ENCODE measurements at regions not wholly inside any gene's neighbourhood (a gene's known extent, or its start where the extent isn't known, plus 50 kb on each side); places are given as distances from the start of the nearest gene placed in this dataset.

GRCh38 chr5:3925022-3925421, 329.4 kb downstream of the IRX1 start:
- Histone ChIP-seq H3K4me3 (no peak overlapping the region), H3K4me1 (no peaks in the 10 kb centered on the region), H3K9me3 (no peaks in the 10 kb centered on the region; the same call in 2 of the 3 replicates), H3K27ac (no peak overlapping the region), H3K4me2 (no peak overlapping the region)
- FAIRE-seq, result no peak
- DNase-seq (ENCODE audit: low read depth in 1 of 2, low spot score in 1 of 2), result no peak
- CTCF ChIA-PET, result no interaction called here
- 2% methylated on average over 4 of the region's 7 CpGs for WGBS (ENCODE audit: missing lambda C conversion rate)
- ATAC-seq, result no peak
- POLR2A ChIA-PET, result no interaction called here
- TF ChIP-seq FOSL2 (IDR thresholded peaks at IDR 0.05), result no peak
- no peak for TF ChIP-seq FOSL2 (CRISPR knock-in tag; IDR thresholded peaks at IDR 0.05)
- TF ChIP-seq MAFK (IDR thresholded peaks at IDR 0.05; ENCODE audit: partially characterized antibody), result no peak
- TF ChIP-seq TP53 (CRISPR knock-in tag; IDR thresholded peaks at IDR 0.05), result no peak
- no peak for TF ChIP-seq EP300 (IDR thresholded peaks at IDR 0.05)
- no peak for TF ChIP-seq USF2 (IDR thresholded peaks at IDR 0.05)
- no peak for TF ChIP-seq EHMT2 (IDR thresholded peaks at IDR 0.05; ENCODE audit: low read depth)
- TF ChIP-seq MYC (IDR thresholded peaks at IDR 0.05; ENCODE audit: borderline replicate concordance, low read length), result no peak
- no peak for TF ChIP-seq CBX8 (IDR thresholded peaks at IDR 0.05)
- TF ChIP-seq NPAS2 (CRISPR knock-in tag; IDR thresholded peaks at IDR 0.05; ENCODE audit: borderline replicate concordance), result no peak
- no peak for TF ChIP-seq PBX3 (IDR thresholded peaks at IDR 0.05)

- DNase-seq (ENCODE audit: low read depth in 1 of 2, low spot score in 1 of 2), result no peak
- no peak for ATAC-seq
- no peak overlapping the region for H3K4me3 ChIP-seq
- TF ChIP-seq HMGXB4 (CRISPR knock-in tag; IDR thresholded peaks at IDR 0.05; ENCODE audit: borderline replicate concordance) (no peak), CTCF (IDR thresholded peaks at IDR 0.05) (no peak), BHLHE40 (IDR thresholded peaks at IDR 0.05; ENCODE audit: low read depth, low read length) (no peak), USF2 (IDR thresholded peaks at IDR 0.05) (no peak), FOSL2 (IDR thresholded peaks at IDR 0.05) (no peak), FOSL2 (CRISPR knock-in tag; IDR thresholded peaks at IDR 0.05) (no peak), MAX (IDR thresholded peaks at IDR 0.05) (no peak), KDM1A (IDR thresholded peaks at IDR 0.05; ENCODE audit: low read depth) (no peak), JUNB (IDR thresholded peaks at IDR 0.05) (no peak), TFCP2L1 (CRISPR knock-in tag; IDR thresholded peaks at IDR 0.05) (no peak)
- H3K4me1 ChIP-seq, result no peaks in the 10 kb centered on the region
- no peaks in the 10 kb centered on the region for H3K9me3 ChIP-seq
- no peak overlapping the region for H3K27ac ChIP-seq
- no peak for FAIRE-seq
- ChIA-PET POLR2A (no interaction called here), CTCF (no interaction called here)
- WGBS (ENCODE audit: missing lambda C conversion rate), result 1% methylated on average over 8 of the region's 8 CpGs
- H3K4me2 ChIP-seq, result no peak overlapping the region
These were observed 330.3 kb downstream of the IRX1 start for GRCh38 chr5:3925935-3926334.

- CTCF ChIA-PET, result interaction anchor here (0.6 kb wide), 1 partner anchor 373 kb away, joined by 3 read pairs; no protein-coding TSS in a partner anchor
- TF ChIP-seq CHD4 (IDR thresholded peaks at IDR 0.05; ENCODE audit: borderline replicate concordance), result no peak
- no peak for TF ChIP-seq RAD21 (conservative IDR thresholded peaks at IDR 0.05 in 1 of 2, IDR thresholded peaks at IDR 0.05 in 1 of 2)
- no peak for TF ChIP-seq SMC3 (IDR thresholded peaks at IDR 0.05)
- TF ChIP-seq HDAC2 (IDR thresholded peaks at IDR 0.05), result no peak
- H3K9me3 ChIP-seq, result no peaks in the 10 kb centered on the region
- DNase-seq (ENCODE audit: low read depth in 1 of 2, low spot score in 1 of 2) (no peak), ATAC-seq (no peak), FAIRE-seq (no peak)
- POLR2A ChIA-PET, result no interaction called here
- H3K4me3 ChIP-seq, result no peak overlapping the region
- no peak overlapping the region for H3K4me2 ChIP-seq
- no peaks in the 10 kb centered on the region for H3K4me1 ChIP-seq
- H3K27ac ChIP-seq, result no peak overlapping the region
- WGBS (ENCODE audit: missing lambda C conversion rate), result 38% methylated on average over 6 of the region's 6 CpGs
These were observed 334.2 kb downstream of the IRX1 start for GRCh38 chr5:3929799-3930198.
